ENCODE measurements at regions not wholly inside any gene's neighbourhood (a gene's known extent, or its start where the extent isn't known, plus 50 kb on each side); places are given as distances from the start of the nearest gene placed in this dataset.
"Not testable (repeated sequence)": the region's sequence is repeated elsewhere in the genome, so short reads cannot be mapped to it uniquely, and the experiment has no call there.

GRCh38 chr4:97317201-97317600, 826.1 kb downstream of the STPG2 start:
- H3K4me3 ChIP-seq (ENCODE audit: control insufficient read depth in 2 of 3, extremely low read depth in 1 of 3, insufficient read depth in 2 of 3, low read depth in 1 of 3, low read length in 3 of 3): no peak overlapping the region
- no peak overlapping the region for H3K4me2 ChIP-seq (ENCODE audit: control insufficient read depth, extremely low read depth, insufficient read depth, low read depth, low read length)
- no peak for DNase-seq (ENCODE audit: low read depth, low spot score)
- no peak overlapping the region for H3K9ac ChIP-seq (ENCODE audit: control insufficient read depth, extremely low read depth, insufficient read depth, low read length)
- dilution Hi-C loops (cut with MboI; ENCODE audit: extremely low pct_ligation_motif_present, low sequenced_read_pairs): no loop called here
- no peak for TF ChIP-seq EZH2 (IDR thresholded peaks at IDR 0.05; ENCODE audit: low read length)
- TF ChIP-seq CTCF (optimal IDR thresholded peaks at IDR 0.05 in 1 of 3, IDR thresholded peaks at IDR 0.05 in 1 of 3, conservative IDR thresholded peaks at IDR 0.05 in 1 of 3; ENCODE audit: extremely low read depth in 1 of 3, insufficient read depth in 2 of 3, low read length in 3 of 3): no peak
- no peaks in the 10 kb centered on the region for H3K79me2 ChIP-seq (ENCODE audit: control insufficient read depth, insufficient read depth, low read length)
- no peak overlapping the region for H2AFZ ChIP-seq (ENCODE audit: control insufficient read depth, low read length)
- no peaks in the 10 kb centered on the region for H3K27me3 ChIP-seq (ENCODE audit: control insufficient read depth, extremely low read depth, insufficient read depth, low read length)
- no peaks in the 10 kb centered on the region for H3K9me1 ChIP-seq (ENCODE audit: control insufficient read depth, extremely low read depth, insufficient read depth, low read length)
- no peaks in the 10 kb centered on the region for H3K9me3 ChIP-seq (ENCODE audit: control insufficient read depth, low read depth, low read length)
- no peak overlapping the region for H3K27ac ChIP-seq (ENCODE audit: control insufficient read depth, insufficient read depth, low read length)
- no peak for FAIRE-seq
- no peaks in the 10 kb centered on the region for H3K4me1 ChIP-seq (ENCODE audit: control insufficient read depth, extremely low read depth, insufficient read depth, low read length)
- H4K20me1 ChIP-seq (ENCODE audit: control insufficient read depth, extremely low read depth, insufficient read depth, low read length): no peaks in the 10 kb centered on the region
- no peaks in the 10 kb centered on the region for H3K36me3 ChIP-seq (ENCODE audit: control insufficient read depth in 2 of 2, extremely low read depth in 1 of 2, insufficient read depth in 2 of 2, low read length in 2 of 2)

GRCh38 chr4:97317671-97318070, 825.6 kb downstream of the STPG2 start:
- Histone ChIP-seq H3K4me3 (ENCODE audit: control insufficient read depth in 2 of 3, extremely low read depth in 1 of 3, insufficient read depth in 2 of 3, low read depth in 1 of 3, low read length in 3 of 3) (no peak overlapping the region), H4K20me1 (ENCODE audit: control insufficient read depth, extremely low read depth, insufficient read depth, low read length) (no peaks in the 10 kb centered on the region), H3K4me1 (ENCODE audit: control insufficient read depth, extremely low read depth, insufficient read depth, low read length) (no peaks in the 10 kb centered on the region), H3K9me3 (ENCODE audit: control insufficient read depth, low read depth, low read length) (no peaks in the 10 kb centered on the region), H2AFZ (ENCODE audit: control insufficient read depth, low read length) (no peak overlapping the region), H3K27me3 (ENCODE audit: control insufficient read depth, extremely low read depth, insufficient read depth, low read length) (no peaks in the 10 kb centered on the region), H3K9ac (ENCODE audit: control insufficient read depth, extremely low read depth, insufficient read depth, low read length) (no peak overlapping the region), H3K4me2 (ENCODE audit: control insufficient read depth, extremely low read depth, insufficient read depth, low read depth, low read length) (no peak overlapping the region), H3K79me2 (ENCODE audit: control insufficient read depth, insufficient read depth, low read length) (no peaks in the 10 kb centered on the region), H3K36me3 (ENCODE audit: control insufficient read depth in 2 of 2, extremely low read depth in 1 of 2, insufficient read depth in 2 of 2, low read length in 2 of 2) (no peaks in the 10 kb centered on the region), H3K9me1 (ENCODE audit: control insufficient read depth, extremely low read depth, insufficient read depth, low read length) (no peaks in the 10 kb centered on the region), H3K27ac (ENCODE audit: control insufficient read depth, insufficient read depth, low read length) (no peak overlapping the region)
- dilution Hi-C loops (cut with MboI; ENCODE audit: extremely low pct_ligation_motif_present, low sequenced_read_pairs): no loop called here
- FAIRE-seq: no peak
- no peak for TF ChIP-seq EZH2 (IDR thresholded peaks at IDR 0.05; ENCODE audit: low read length)
- TF ChIP-seq CTCF (optimal IDR thresholded peaks at IDR 0.05 in 1 of 3, IDR thresholded peaks at IDR 0.05 in 1 of 3, conservative IDR thresholded peaks at IDR 0.05 in 1 of 3; ENCODE audit: extremely low read depth in 1 of 3, insufficient read depth in 2 of 3, low read length in 3 of 3): no peak
- DNase-seq (ENCODE audit: low read depth, low spot score): no peak

- H3K9me1 ChIP-seq (ENCODE audit: control insufficient read depth, extremely low read depth, insufficient read depth, low read length); H3K4me1 ChIP-seq (ENCODE audit: control insufficient read depth, extremely low read depth, insufficient read depth, low read length); H3K9me3 ChIP-seq (ENCODE audit: control insufficient read depth, low read depth, low read length); H3K36me3 ChIP-seq (ENCODE audit: control insufficient read depth in 2 of 2, extremely low read depth in 1 of 2, insufficient read depth in 2 of 2, low read length in 2 of 2); H3K79me2 ChIP-seq (ENCODE audit: control insufficient read depth, insufficient read depth, low read length); H3K4me2 ChIP-seq (ENCODE audit: control insufficient read depth, extremely low read depth, insufficient read depth, low read depth, low read length); DNase-seq (ENCODE audit: low read depth, low spot score); H3K9ac ChIP-seq (ENCODE audit: control insufficient read depth, extremely low read depth, insufficient read depth, low read length); H4K20me1 ChIP-seq (ENCODE audit: control insufficient read depth, extremely low read depth, insufficient read depth, low read length); H3K27ac ChIP-seq (ENCODE audit: control insufficient read depth, insufficient read depth, low read length); FAIRE-seq; dilution Hi-C loops (cut with MboI; ENCODE audit: extremely low pct_ligation_motif_present, low sequenced_read_pairs); H3K4me3 ChIP-seq (ENCODE audit: control insufficient read depth in 2 of 3, extremely low read depth in 1 of 3, insufficient read depth in 2 of 3, low read depth in 1 of 3, low read length in 3 of 3); H2AFZ ChIP-seq (ENCODE audit: control insufficient read depth, low read length); H3K27me3 ChIP-seq (ENCODE audit: control insufficient read depth, extremely low read depth, insufficient read depth, low read length): not testable (repeated sequence)
These were observed 817.5 kb downstream of the STPG2 start for GRCh38 chr4:97325751-97326150.

Measured in keratinocyte (primary cell).